HepG2 (cell line): ENCODE measurements at regions not wholly inside any gene's neighbourhood (a gene's known extent, or its start where the extent isn't known, plus 50 kb on each side); places are given as distances from the start of the nearest gene placed in this dataset.

Source experiments
- ARID3A ChIP-seq: IDR thresholded peaks from 2 replicates; pipeline ENCODE4 v1.6.1; 2012; ENCODE audit warnings: low read depth, low read length, improper control_type of control experiment
- CAMTA2 ChIP-seq: sonication (generic); formaldehyde crosslinking; IDR thresholded peaks from 2 replicates; pipeline ENCODE4 v1.4.0; 2020; ENCODE audit warnings: mild to moderate bottlenecking, missing genetic modification reagents, borderline replicate concordance
- ETV5 ChIP-seq: IDR thresholded peaks from 2 replicates; pipeline ENCODE4 v1.6.1; 2018; ENCODE audit warnings: missing biosample characterization, missing genetic modification reagents, inconsistent platforms, borderline replicate concordance
- GABPA ChIP-seq, 2 experiments: IDR thresholded peaks; 2 replicates each; pipeline ENCODE4 v1.6.1; 2011 to 2016; ENCODE audit warnings: low read depth in 2 of 2, low read length in 1 of 2, missing biosample characterization in 1 of 2, missing genetic modification characterization in 1 of 2
- HCFC1 ChIP-seq: fragments of 150-350 bp; IDR thresholded peaks from 2 replicates; pipeline ENCODE4 v1.6.1; 2014; ENCODE audit warnings: low read depth, low read length
- HES4 ChIP-seq: sonication (generic); formaldehyde crosslinking; IDR thresholded peaks from 2 replicates; pipeline ENCODE4 v1.9.0; 2021; ENCODE audit warnings: mild to moderate bottlenecking, missing genetic modification reagents, borderline replicate concordance
- HMG20A ChIP-seq: IDR thresholded peaks from 2 replicates; pipeline ENCODE4 v1.6.1; 2016; ENCODE audit warnings: borderline replicate concordance
- MYC ChIP-seq: sonication (generic); formaldehyde crosslinking; IDR thresholded peaks from 2 replicates; pipeline ENCODE4 v1.9.0; 2021; ENCODE audit warnings: missing genetic modification reagents, borderline replicate concordance
- MYPOP ChIP-seq: sonication (generic); formaldehyde crosslinking; IDR thresholded peaks from 2 replicates; pipeline ENCODE4 v1.8.1; 2023; ENCODE audit warnings: mild to moderate bottlenecking, moderate library complexity, missing genetic modification reagents
- NBN ChIP-seq: fragments of 450-650 bp; conservative IDR thresholded peaks from 2 replicates; pipeline ENCODE4 v1.6.1; 2017
- PHB2 ChIP-seq: fragments of 450-650 bp; IDR thresholded peaks from 2 replicates; pipeline ENCODE4 v1.6.1; 2018; ENCODE audit not compliant: partially characterized antibody
- RORA ChIP-seq: sonication (generic); formaldehyde crosslinking; IDR thresholded peaks from 2 replicates; pipeline ENCODE4 v1.5.0; 2020; ENCODE audit warnings: mild to moderate bottlenecking, missing genetic modification reagents, moderate library complexity
- SETDB1 ChIP-seq: sonication (generic); formaldehyde crosslinking; IDR thresholded peaks from 2 replicates; pipeline ENCODE4 v1.5.1; 2020; ENCODE audit warnings: missing genetic modification reagents, mild to moderate bottlenecking, borderline replicate concordance
- TIGD3 ChIP-seq: sonication (generic); formaldehyde crosslinking; IDR thresholded peaks from 2 replicates; pipeline ENCODE4 v1.5.1; 2020; ENCODE audit warnings: mild to moderate bottlenecking, missing genetic modification reagents, borderline replicate concordance
- U2AF1 ChIP-seq: fragments of 200-400 bp; formaldehyde crosslinking; optimal IDR thresholded peaks from 2 replicates; pipeline ENCODE3; 2017; ENCODE audit warnings: mild to moderate bottlenecking, low read depth, low read length
- YEATS2 ChIP-seq: sonication (generic); formaldehyde crosslinking; IDR thresholded peaks from 2 replicates; pipeline ENCODE4 v1.4.0; 2020; ENCODE audit warnings: missing genetic modification reagents, borderline replicate concordance
- ZBTB34 ChIP-seq: sonication (generic); formaldehyde crosslinking; IDR thresholded peaks from 2 replicates; pipeline ENCODE4 v1.8.0; 2022; ENCODE audit warnings: mild to moderate bottlenecking, missing genetic modification reagents
- ZFX ChIP-seq: sonication (generic); formaldehyde crosslinking; IDR thresholded peaks from 2 replicates; pipeline ENCODE4 v1.4.0; 2020; ENCODE audit warnings: mild to moderate bottlenecking, low read depth, missing genetic modification reagents, moderate library complexity
- ZNF24 ChIP-seq: fragments of 450-650 bp; IDR thresholded peaks from 2 replicates; pipeline ENCODE4 v1.6.1; 2017; ENCODE audit warnings: antibody characterized with exemption, mild to moderate bottlenecking
- ZNF292 ChIP-seq: sonication (generic); formaldehyde crosslinking; IDR thresholded peaks from 2 replicates; pipeline ENCODE4 v1.8.1; 2022; ENCODE audit warnings: mild to moderate bottlenecking, low read depth, missing genetic modification reagents, borderline replicate concordance
- ZNF451 ChIP-seq: sonication (generic); formaldehyde crosslinking; IDR thresholded peaks from 2 replicates; pipeline ENCODE4 v1.5.0; 2020; ENCODE audit warnings: mild to moderate bottlenecking, missing genetic modification reagents
- ZNF570 ChIP-seq: sonication (generic); formaldehyde crosslinking; IDR thresholded peaks from 2 replicates; pipeline ENCODE4 v1.4.0; 2020; ENCODE audit warnings: mild to moderate bottlenecking, missing genetic modification reagents, borderline replicate concordance
- ZNF607 ChIP-seq: sonication (generic); formaldehyde crosslinking; IDR thresholded peaks from 2 replicates; pipeline ENCODE4 v1.5.1; 2020; ENCODE audit warnings: missing genetic modification reagents, mild to moderate bottlenecking, borderline replicate concordance
- ZNF670 ChIP-seq: sonication (generic); formaldehyde crosslinking; IDR thresholded peaks from 2 replicates; pipeline ENCODE4 v1.8.0; 2022; ENCODE audit warnings: mild to moderate bottlenecking, missing genetic modification reagents, borderline replicate concordance
- ZNF674 ChIP-seq: sonication (generic); formaldehyde crosslinking; IDR thresholded peaks from 2 replicates; pipeline ENCODE4 v1.5.0; 2020; ENCODE audit warnings: low read depth, mild to moderate bottlenecking, missing genetic modification reagents
- ZNF792 ChIP-seq: IDR thresholded peaks from 2 replicates; pipeline ENCODE4 v1.6.1; 2016

GRCh38 chr20:37627060-37627766, 66.6 kb upstream of the CTNNBL1 start (continued):
- TF ChIP-seq SETDB1 (no peak; the same call in 1 of the 2 replicates), ZNF674 (CRISPR knock-in tag) (peak; percentile 99), ZNF670 (CRISPR knock-in tag) (no peak), ARID3A (no peak), MYPOP (CRISPR knock-in tag) (peak; percentile 95), ZNF792 (CRISPR knock-in tag) (peak; percentile 100), ZNF24 (no peak), ZNF570 (CRISPR knock-in tag) (peak; percentile 98; the same call in 1 of the 2 replicates), HES4 (CRISPR knock-in tag) (peak; percentile 100), TIGD3 (CRISPR knock-in tag) (peak; percentile 99; the same call in 1 of the 2 replicates), RORA (no peak; the same call in 1 of the 2 replicates), ZNF607 (CRISPR knock-in tag) (peak; percentile 100), PHB2 (no peak), GABPA (IDR thresholded peaks at IDR 0.05; ENCODE audit: low read depth, low read length) (no peak), GABPA (CRISPR knock-in tag; IDR thresholded peaks at IDR 0.05; ENCODE audit: low read depth) (peak; percentile 68), ZBTB34 (CRISPR knock-in tag) (peak; percentile 90), HCFC1 (peak; percentile 47; the same call in 1 of the 2 replicates), YEATS2 (CRISPR knock-in tag) (peak; percentile 95), MYC (CRISPR knock-in tag) (peak; percentile 84), ETV5 (CRISPR knock-in tag) (peak; percentile 94), NBN (no peak), ZFX (0 out of 2 replicates have a peak, but pooled peaks have one; percentile 37), ZNF451 (CRISPR knock-in tag) (peak; percentile 99), ZNF292 (peak; percentile 35; the same call in 1 of the 2 replicates), CAMTA2 (CRISPR knock-in tag) (peak; percentile 99; the same call in 1 of the 2 replicates), U2AF1 (no peak), HMG20A (CRISPR knock-in tag) (peak; percentile 94)
